H1 (cell line): ENCODE measurements at regions not wholly inside any gene's neighbourhood (a gene's known extent, or its start where the extent isn't known, plus 50 kb on each side); places are given as distances from the start of the nearest gene placed in this dataset.

Experiments used
- CTCF ChIA-PET: fragments of 300-600 bp; sonication (Branson Sonifier 250); formaldehyde crosslinking; loops from one replicate; lab custom pipeline; 2021; ENCODE audit not compliant: partially characterized antibody; lab: Charles Lee
- POLR2A ChIA-PET: fragments of 300-600 bp; sonication (Branson Sonifier 250); formaldehyde crosslinking; loops from one replicate; lab custom pipeline; 2021; ENCODE audit warnings: inconsistent platforms; ENCODE audit not compliant: partially characterized antibody; lab: Charles Lee
- DNase-seq, 2 experiments: peaks; one replicate each; pipeline versions ENCODE4 v3.0.0 to v3.0.0-alpha.2; 2010 to 2022; ENCODE audit warnings: low spot score in 2 of 2, low read depth in 1 of 2, mixed read lengths in 1 of 2
- FAIRE-seq: peaks from 2 replicates; lab custom pipeline; 2011; peaks lifted over from hg19 to GRCh38; lab: Jason Lieb, UNC
- H2AFZ ChIP-seq: 2 replicates; pipeline ENCODE4 v1.8.1; 2012; ENCODE audit warnings: low read length, inconsistent platforms
- H2AK5ac ChIP-seq: 2 replicates; pipeline ENCODE4 v1.6.1; 2013; ENCODE audit warnings: low read depth, low read length
- H2BK120ac ChIP-seq: replicated peaks from 2 replicates; pipeline ENCODE3; 2013; ENCODE audit warnings: low read depth, low read length, inconsistent platforms
- H2BK12ac ChIP-seq: 2 replicates; pipeline ENCODE4 v1.6.1; 2013; ENCODE audit warnings: low read depth, low read length
- H2BK15ac ChIP-seq: 2 replicates; pipeline ENCODE4 v1.6.1; 2013; ENCODE audit warnings: low read length
- H2BK20ac ChIP-seq: 2 replicates; pipeline ENCODE4 v1.6.1; 2013; ENCODE audit warnings: low read length
- H2BK5ac ChIP-seq: 2 replicates; pipeline ENCODE4 v1.6.1; 2013; ENCODE audit warnings: low read depth, low read length
- H3K14ac ChIP-seq: 2 replicates; pipeline ENCODE4 v1.6.1; 2013; ENCODE audit warnings: inconsistent platforms; ENCODE audit not compliant: insufficient read length
- H3K18ac ChIP-seq: 2 replicates; pipeline ENCODE4 v1.6.1; 2013; ENCODE audit warnings: low read length; ENCODE audit errors: extremely low read depth
- H3K23ac ChIP-seq: 2 replicates; pipeline ENCODE4 v1.6.1; 2013; ENCODE audit warnings: inconsistent platforms; ENCODE audit not compliant: insufficient read length
- H3K23me2 ChIP-seq: 2 replicates; pipeline ENCODE4 v1.6.1; 2013; ENCODE audit warnings: low read depth, low read length
- H3K27ac ChIP-seq: 2 replicates; pipeline ENCODE4 v1.6.1; 2011; ENCODE audit warnings: low read depth, low read length, inconsistent platforms
- H3K27me3 ChIP-seq, 4 experiments: replicated peaks in 1 of 4; 1 replicate in 1 of 4; 2 replicates in 3 of 4; pipeline versions ENCODE4 v1.6.1 to v1.8.1; 2011 to 2013; ENCODE audit warnings: low read length in 3 of 4, mild to moderate bottlenecking in 3 of 4, inconsistent platforms in 2 of 4, mixed read lengths in 2 of 4, moderate library complexity in 1 of 4; ENCODE audit not compliant: control insufficient read depth in 3 of 4, insufficient read depth in 3 of 4; ENCODE audit errors: extremely low read depth in 1 of 4
- H3K36me3 ChIP-seq, 4 experiments: 2 replicates each; pipeline versions ENCODE4 v1.6.1 to v1.8.1; 2011 to 2013; ENCODE audit warnings: mild to moderate bottlenecking in 4 of 4, low read length in 3 of 4, moderate library complexity in 2 of 4, control low read depth in 1 of 4, inconsistent platforms in 1 of 4; ENCODE audit not compliant: insufficient read depth in 4 of 4, control insufficient read depth in 2 of 4
- H3K4ac ChIP-seq: replicated peaks from 2 replicates; pipeline ENCODE3; 2013; ENCODE audit warnings: low read length, low read depth, mixed read lengths, inconsistent platforms; ENCODE audit not compliant: insufficient read length
- H3K4me1 ChIP-seq, 4 experiments: replicated peaks in 1 of 4; 1 replicate in 1 of 4; 2 replicates in 3 of 4; pipeline versions ENCODE4 v1.6.1 to v1.8.1; 2011 to 2013; ENCODE audit warnings: low read length in 3 of 4, inconsistent platforms in 2 of 4, mixed read lengths in 1 of 4; ENCODE audit not compliant: insufficient read depth in 4 of 4, control insufficient read depth in 3 of 4
- H3K4me2 ChIP-seq, 2 experiments: 2 replicates each; pipeline versions ENCODE4 v1.6.1 to v1.8.1; 2011 to 2013; ENCODE audit warnings: low read depth in 2 of 2, low read length in 2 of 2, control low read depth in 1 of 2, inconsistent platforms in 1 of 2, mild to moderate bottlenecking in 1 of 2; ENCODE audit not compliant: insufficient read depth in 1 of 2
- H3K4me3 ChIP-seq, 4 experiments: fragments of 200-600, 300-600 bp in 1 of 4; sonication (generic), shearing (Covaris generic), sonication (Bioruptor Twin) in 1 of 4; 2 replicates each; pipeline versions ENCODE4 v1.5.1 to v1.8.1; 2011 to 2016; ENCODE audit warnings: low read length in 4 of 4, low read depth in 3 of 4, control low read depth in 2 of 4, inconsistent platforms in 2 of 4, mild to moderate bottlenecking in 2 of 4, mixed read lengths in 1 of 4, moderate library complexity in 1 of 4; ENCODE audit not compliant: insufficient read depth in 2 of 4; ENCODE audit errors: extremely low read depth in 1 of 4
- H3K56ac ChIP-seq: replicated peaks from 2 replicates; pipeline ENCODE3; 2013; ENCODE audit warnings: low read depth, mild to moderate bottlenecking, mixed read lengths, low read length, inconsistent platforms; ENCODE audit not compliant: insufficient read length
- H3K79me1 ChIP-seq: 2 replicates; pipeline ENCODE4 v1.6.1; 2013; ENCODE audit warnings: low read depth, low read length, control low read depth
- H3K79me2 ChIP-seq, 2 experiments: 2 replicates each; pipeline versions ENCODE4 v1.6.1 to v1.8.1; 2012 to 2013; ENCODE audit warnings: low read length in 2 of 2, mild to moderate bottlenecking in 2 of 2, inconsistent platforms in 1 of 2; ENCODE audit not compliant: insufficient read depth in 2 of 2, control insufficient read depth in 1 of 2
- H3K9ac ChIP-seq, 4 experiments: replicated peaks in 1 of 4; 1 replicate in 1 of 4; 2 replicates in 3 of 4; pipeline versions ENCODE4 v1.6.1 to v1.8.1; 2011 to 2013; ENCODE audit warnings: low read depth in 3 of 4, low read length in 3 of 4, control low read depth in 2 of 4, mild to moderate bottlenecking in 2 of 4, moderate library complexity in 2 of 4, inconsistent platforms in 1 of 4; ENCODE audit errors: extremely low read depth in 1 of 4
- H3K9me3 ChIP-seq, 2 experiments: 2 replicates each; pipeline versions ENCODE4 v1.6.1 to v1.8.1; 2012 to 2013; ENCODE audit warnings: mild to moderate bottlenecking in 2 of 2, moderate library complexity in 2 of 2, control low read depth in 1 of 2, inconsistent platforms in 1 of 2, low read depth in 1 of 2, low read length in 1 of 2, mixed read lengths in 1 of 2; ENCODE audit not compliant: insufficient read depth in 2 of 2
- H4K20me1 ChIP-seq, 2 experiments: replicated peaks in 1 of 2; 2 replicates each; pipeline versions ENCODE3 to v1.8.1; 2011 to 2013; ENCODE audit warnings: inconsistent platforms in 2 of 2, low read length in 2 of 2, mild to moderate bottlenecking in 1 of 2; ENCODE audit not compliant: insufficient read depth in 2 of 2, control insufficient read depth in 1 of 2
- H4K5ac ChIP-seq: 2 replicates; pipeline ENCODE4 v1.6.1; 2013; ENCODE audit warnings: low read length, low read depth, mixed read lengths, inconsistent platforms; ENCODE audit not compliant: insufficient read length
- H4K8ac ChIP-seq: 2 replicates; pipeline ENCODE4 v1.8.0; 2013; ENCODE audit warnings: mild to moderate bottlenecking, moderate library complexity, low read length, inconsistent platforms; ENCODE audit not compliant: insufficient read depth; ENCODE audit errors: extremely low read depth
- H4K91ac ChIP-seq: replicated peaks from 2 replicates; pipeline ENCODE3; 2013; ENCODE audit warnings: low read length, mixed read lengths, inconsistent platforms; ENCODE audit not compliant: insufficient read length
- ASH2L ChIP-seq: fragments of 200-600, 300-600 bp; sonication (generic); IDR thresholded peaks from one replicate; pipeline ENCODE4 v1.7.1; 2017; ENCODE audit warnings: low read length
- BRCA1 ChIP-seq: IDR thresholded peaks from 2 replicates; pipeline ENCODE4 v1.6.1; 2012; ENCODE audit warnings: low read depth, low read length, improper control_type of control experiment
- EZH2 ChIP-seq: fragments of 200-600 bp; sonication (generic); IDR thresholded peaks from 2 replicates; pipeline ENCODE4 v1.7.1; 2012; ENCODE audit warnings: low read depth, mild to moderate bottlenecking, moderate library complexity, low read length, inconsistent platforms; ENCODE audit not compliant: severe bottlenecking
- HDAC2 ChIP-seq, 2 experiments: fragments of 300-600 bp in 1 of 2; sonication (generic) in 1 of 2; IDR thresholded peaks; 2 replicates each; pipeline ENCODE4 v1.6.1; 2011 to 2012; ENCODE audit warnings: low read depth in 2 of 2, low read length in 2 of 2, mild to moderate bottlenecking in 2 of 2, moderate library complexity in 2 of 2, borderline replicate concordance in 1 of 2, inconsistent platforms in 1 of 2
- JUN ChIP-seq: IDR thresholded peaks from 2 replicates; pipeline ENCODE4 v1.6.1; 2011; ENCODE audit warnings: low read depth, mild to moderate bottlenecking, improper control_type of control experiment, low read length
- NANOG ChIP-seq: IDR thresholded peaks from 2 replicates; pipeline ENCODE4 v1.6.1; 2011; ENCODE audit warnings: low read length, low read depth, mild to moderate bottlenecking, inconsistent platforms; ENCODE audit not compliant: insufficient read depth, poor library complexity, severe bottlenecking
- PHF8 ChIP-seq: fragments of 200-600 bp; sonication (generic); conservative IDR thresholded peaks from 2 replicates; pipeline ENCODE4 v1.7.1; 2012; ENCODE audit warnings: low read depth, mild to moderate bottlenecking, inconsistent platforms, low read length, moderate library complexity
- RAD21 ChIP-seq, 2 experiments: IDR thresholded peaks in 1 of 2; conservative IDR thresholded peaks in 1 of 2; 2 replicates each; pipeline ENCODE4 v1.6.1; 2011; ENCODE audit warnings: low read depth in 2 of 2, low read length in 2 of 2, improper control_type of control experiment in 1 of 2, inconsistent platforms in 1 of 2, mild to moderate bottlenecking in 1 of 2, moderate library complexity in 1 of 2
- RBBP5 ChIP-seq: IDR thresholded peaks from 2 replicates; pipeline ENCODE4 v1.7.1; 2012; ENCODE audit warnings: low read depth, mild to moderate bottlenecking, inconsistent platforms, low read length, moderate library complexity, borderline replicate concordance
- SIRT6 ChIP-seq: IDR thresholded peaks from one replicate; pipeline ENCODE4 v1.7.1; 2012; ENCODE audit warnings: low read length, inconsistent platforms
- SP1 ChIP-seq: IDR thresholded peaks from 2 replicates; pipeline ENCODE4 v1.6.1; 2011; ENCODE audit warnings: low read depth, low read length
- SP4 ChIP-seq: IDR thresholded peaks from 2 replicates; pipeline ENCODE4 v1.6.1; 2012; ENCODE audit warnings: low read length, inconsistent platforms
- WGBS, 2 experiments: shearing (Covaris generic) in 1 of 2; methylation state at CpG; one replicate each; pipeline versions ENCODE4 v1.1.6 to v1.1.7; 2013 to 2015; ENCODE audit warnings: low lambda C conversion rate in 2 of 2, mixed read lengths in 2 of 2, inconsistent platforms in 1 of 2, low coverage in 1 of 2, missing lambda C conversion rate in 1 of 2; ENCODE audit not compliant: insufficient replicate concordance in 2 of 2, insufficient coverage in 1 of 2, insufficient read length in 1 of 2; ENCODE audit errors: extremely low coverage in 1 of 2, missing lambda C conversion rate in 1 of 2; 5-methylcytosine and 5-hydroxymethylcytosine counted together
- TF ChIP-seq, protein P1 (sequence below): IDR thresholded peaks from 2 replicates; pipeline ENCODE4 v1.6.1; 2012; ENCODE audit warnings: inconsistent platforms

DNA sequence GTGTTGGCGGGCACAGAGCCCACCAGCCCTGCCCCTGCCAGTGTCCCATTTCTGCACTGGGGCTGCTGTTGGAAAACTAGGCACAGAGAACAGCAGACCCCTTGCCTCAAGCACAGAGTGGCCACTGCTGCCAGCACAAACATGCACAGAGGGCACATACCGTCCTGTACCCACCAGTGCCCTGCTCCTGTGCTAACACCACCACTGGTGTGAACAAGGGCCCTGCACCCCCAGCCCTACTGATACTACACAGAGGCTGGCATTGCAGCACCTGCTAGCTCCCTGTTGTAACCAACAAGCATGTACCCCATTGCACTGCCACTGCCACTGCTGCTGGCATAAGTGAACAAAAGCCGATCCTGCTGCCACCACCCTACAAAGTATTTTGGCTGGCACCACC is 348.0 kb upstream of the MPDZ start (continued):
- no peak for TF ChIP-seq ASH2L

DNA sequence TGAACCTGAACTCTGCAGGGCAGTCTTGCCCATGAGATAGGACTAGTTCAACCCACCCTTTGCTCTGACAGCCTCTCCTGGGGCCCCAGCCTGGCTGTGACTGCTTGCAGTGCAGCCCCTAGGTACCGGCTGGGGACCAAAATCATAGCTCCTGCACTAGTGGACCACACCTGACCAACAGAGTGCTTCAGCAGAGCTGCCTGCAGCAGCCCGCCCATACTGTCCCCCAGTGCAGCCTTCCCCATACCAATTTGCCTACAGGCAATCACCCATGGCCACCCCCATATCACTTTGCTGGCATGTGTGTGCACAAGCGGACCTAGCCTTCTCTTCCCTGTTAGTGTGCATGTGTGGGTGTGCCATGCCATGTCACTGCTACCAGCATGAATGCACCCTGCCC is 347.6 kb upstream of the MPDZ start:
- H3K18ac ChIP-seq = no peak overlapping the region
- H4K8ac ChIP-seq = no peak overlapping the region
- H2AFZ ChIP-seq = no peak overlapping the region
- FAIRE-seq = no peak
- H3K14ac ChIP-seq = no peak overlapping the region
- peak overlapping the region; percentile 5 for H4K91ac ChIP-seq
- no peak overlapping the region for H3K4me3 ChIP-seq
- CTCF ChIA-PET = no interaction called here
- H3K4me2 ChIP-seq = no peak overlapping the region
- no peak overlapping the region for H3K9ac ChIP-seq
- H2BK12ac ChIP-seq = peak overlapping the region; percentile 50; the same call in 1 of the 2 replicates
- no peak overlapping the region for H2BK15ac ChIP-seq
- H2AK5ac ChIP-seq = no peak overlapping the region
- H3K27ac ChIP-seq = no peak overlapping the region
- no peak overlapping the region for H2BK120ac ChIP-seq
- no peak overlapping the region for H3K23ac ChIP-seq
- H4K5ac ChIP-seq = no peak overlapping the region
- no peak overlapping the region for H3K4ac ChIP-seq
- no peaks in the 10 kb centered on the region for H3K4me1 ChIP-seq
- no peaks in the 10 kb centered on the region for H4K20me1 ChIP-seq
- no peaks in the 10 kb centered on the region for H3K23me2 ChIP-seq
- H3K79me2 ChIP-seq = no peaks in the 10 kb centered on the region
- no peak overlapping the region; the same call in 1 of the 2 replicates for H2BK5ac ChIP-seq
- H3K9me3 ChIP-seq = no peaks in the 10 kb centered on the region
- POLR2A ChIA-PET = no interaction called here
- H3K79me1 ChIP-seq = no peaks in the 10 kb centered on the region
- H3K56ac ChIP-seq = no peak overlapping the region
- H2BK20ac ChIP-seq = no peak overlapping the region
- 97% methylated on average over 3 of the region's 3 CpGs; no CpG with 5 or more reads in 1 of the 2 experiments for WGBS, 2 experiments
- DNase-seq = no peak
- H3K27me3 ChIP-seq = no peaks in the 10 kb centered on the region
- no peaks in the 10 kb centered on the region for H3K36me3 ChIP-seq
- TF ChIP-seq SIRT6 (no peak), SP4 (no peak), RBBP5 (no peak), PHF8 (no peak), HDAC2 (IDR thresholded peaks at IDR 0.05; ENCODE audit: borderline replicate concordance in 1 of 2, low read depth in 2 of 2, low read length in 2 of 2) (no peak), BRCA1 (no peak), JUN (no peak), EZH2 (no peak), NANOG (no peak), SP1 (no peak), RAD21 (IDR thresholded peaks at IDR 0.05 in 1 of 2, conservative IDR thresholded peaks at IDR 0.05 in 1 of 2; ENCODE audit: low read depth in 2 of 2, low read length in 2 of 2) (no peak)
- TF ChIP-seq, protein P1, sequence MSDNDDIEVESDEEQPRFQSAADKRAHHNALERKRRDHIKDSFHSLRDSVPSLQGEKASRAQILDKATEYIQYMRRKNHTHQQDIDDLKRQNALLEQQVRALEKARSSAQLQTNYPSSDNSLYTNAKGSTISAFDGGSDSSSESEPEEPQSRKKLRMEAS = no peak
